IPS-20b (cell line): ENCODE measurements at regions not wholly inside any gene's neighbourhood (a gene's known extent, or its start where the extent isn't known, plus 50 kb on each side); places are given as distances from the start of the nearest gene placed in this dataset.
"Not testable (repeated sequence)": the region's sequence is repeated elsewhere in the genome, so short reads cannot be mapped to it uniquely, and the experiment has no call there.

ENCODE experiments used
- H3K27ac ChIP-seq: one replicate; pipeline ENCODE4 v1.5.1; 2013; ENCODE audit warnings: low read length
- H3K27me3 ChIP-seq: 2 replicates; pipeline ENCODE4 v1.6.1; 2013; ENCODE audit warnings: mild to moderate bottlenecking, low read length, inconsistent platforms; ENCODE audit not compliant: insufficient read depth
- H3K36me3 ChIP-seq: 2 replicates; pipeline ENCODE4 v1.6.1; 2013; ENCODE audit warnings: low read depth, mild to moderate bottlenecking, inconsistent platforms, low read length, moderate library complexity; ENCODE audit not compliant: insufficient read depth
- H3K4me1 ChIP-seq: 2 replicates; pipeline ENCODE4 v1.6.1; 2013; ENCODE audit warnings: mild to moderate bottlenecking, control low read depth, inconsistent platforms, low read length, moderate library complexity; ENCODE audit not compliant: insufficient read depth
- H3K4me3 ChIP-seq: 2 replicates; pipeline ENCODE4 v1.5.1; 2013; ENCODE audit warnings: mild to moderate bottlenecking, low read length, inconsistent platforms
- H3K9ac ChIP-seq: 2 replicates; pipeline ENCODE4 v1.6.1; 2013; ENCODE audit warnings: low read depth, mild to moderate bottlenecking, inconsistent platforms, low read length, moderate library complexity
- H3K9me3 ChIP-seq: 2 replicates; pipeline ENCODE4 v1.6.1; 2013; ENCODE audit warnings: mild to moderate bottlenecking, low read depth, low read length, inconsistent platforms; ENCODE audit not compliant: insufficient read depth

GRCh38 chr18:37854396-37854795 is 288.8 kb upstream of the CELF4 start:
- Histone ChIP-seq H3K9me3 (no peaks in the 10 kb centered on the region), H3K4me3 (no peak overlapping the region), H3K4me1 (no peaks in the 10 kb centered on the region), H3K9ac (no peak overlapping the region), H3K36me3 (no peaks in the 10 kb centered on the region), H3K27ac (no peak overlapping the region), H3K27me3 (no peaks in the 10 kb centered on the region)

- Histone ChIP-seq H3K27ac (no peak overlapping the region), H3K4me1 (no peaks in the 10 kb centered on the region), H3K36me3 (no peaks in the 10 kb centered on the region), H3K9me3 (no peaks in the 10 kb centered on the region), H3K4me3 (no peak overlapping the region), H3K9ac (no peak overlapping the region), H3K27me3 (no peaks in the 10 kb centered on the region)
Measured at GRCh38 chr18:37853706-37854105, 288.1 kb upstream of the CELF4 start.

GRCh38 chr18:37852464-37852863 is 286.9 kb upstream of the CELF4 start:
- Histone ChIP-seq H3K36me3 (no peaks in the 10 kb centered on the region), H3K27ac (no peak overlapping the region), H3K9ac (no peak overlapping the region), H3K4me1 (0 out of 2 replicates have a peak, but pooled peaks cover under 1% of the 10 kb centered on the region), H3K27me3 (no peaks in the 10 kb centered on the region), H3K4me3 (no peak overlapping the region), H3K9me3 (no peaks in the 10 kb centered on the region)

GRCh38 chr18:37847544-37847943 is 281.9 kb upstream of the CELF4 start:
- H3K9ac ChIP-seq = no peak overlapping the region
- no peaks in the 10 kb centered on the region for H3K9me3 ChIP-seq
- H3K27me3 ChIP-seq = no peaks in the 10 kb centered on the region
- H3K4me1 ChIP-seq = peaks cover 28% of the 10 kb centered on the region; the same call in 1 of the 2 replicates
- H3K36me3 ChIP-seq = no peaks in the 10 kb centered on the region
- no peak overlapping the region for H3K4me3 ChIP-seq
- no peak overlapping the region for H3K27ac ChIP-seq

GRCh38 chr18:37846996-37847395 is 281.4 kb upstream of the CELF4 start:
- Histone ChIP-seq H3K27ac (no peak overlapping the region), H3K27me3 (no peaks in the 10 kb centered on the region), H3K4me1 (peaks cover 28% of the 10 kb centered on the region; the same call in 1 of the 2 replicates), H3K36me3 (no peaks in the 10 kb centered on the region), H3K9ac (no peak overlapping the region), H3K4me3 (no peak overlapping the region), H3K9me3 (no peaks in the 10 kb centered on the region)

- Histone ChIP-seq H3K9ac (no peak overlapping the region; the same call in 1 of the 2 replicates), H3K27ac (no peak overlapping the region), H3K36me3 (no peaks in the 10 kb centered on the region), H3K4me3 (peak overlapping the region; percentile 10; the same call in 1 of the 2 replicates), H3K4me1 (peaks cover 28% of the 10 kb centered on the region; the same call in 1 of the 2 replicates), H3K27me3 (no peaks in the 10 kb centered on the region), H3K9me3 (no peaks in the 10 kb centered on the region)
Measured at GRCh38 chr18:37845498-37845897, 279.9 kb upstream of the CELF4 start.

GRCh38 chr18:37844209-37844970 is 278.8 kb upstream of the CELF4 start:
- Histone ChIP-seq H3K27me3 (no peaks in the 10 kb centered on the region), H3K4me1 (peaks cover 28% of the 10 kb centered on the region; the same call in 1 of the 2 replicates), H3K9me3 (no peaks in the 10 kb centered on the region), H3K27ac (no peak overlapping the region), H3K36me3 (no peaks in the 10 kb centered on the region), H3K9ac (no peak overlapping the region; the same call in 1 of the 2 replicates), H3K4me3 (no peak overlapping the region)

- H3K27me3 ChIP-seq = no peaks in the 10 kb centered on the region
- no peaks in the 10 kb centered on the region; the same call in 1 of the 2 replicates for H3K4me1 ChIP-seq
- peaks cover under 1% of the 10 kb centered on the region for H3K9me3 ChIP-seq
- no peak overlapping the region for H3K27ac ChIP-seq
- no peaks in the 10 kb centered on the region for H3K36me3 ChIP-seq
- H3K4me3 ChIP-seq = no peak overlapping the region
- H3K9ac ChIP-seq = no peak overlapping the region
Measured at GRCh38 chr18:37838083-37838482, 272.5 kb upstream of the CELF4 start.

GRCh38 chr18:37836071-37836970 is 270.7 kb upstream of the CELF4 start:
- Histone ChIP-seq H3K4me3 (no peak overlapping the region), H3K27ac (no peak overlapping the region), H3K36me3 (no peaks in the 10 kb centered on the region), H3K4me1 (no peaks in the 10 kb centered on the region; the same call in 1 of the 2 replicates), H3K9me3 (peaks cover 8% of the 10 kb centered on the region), H3K9ac (no peak overlapping the region), H3K27me3 (no peaks in the 10 kb centered on the region)

GRCh38 chr18:37832010-37832695 is 266.6 kb upstream of the CELF4 start:
- H3K4me3 ChIP-seq, H3K9me3 ChIP-seq, H3K27ac ChIP-seq, H3K36me3 ChIP-seq, H3K4me1 ChIP-seq, H3K9ac ChIP-seq, H3K27me3 ChIP-seq: not testable (repeated sequence)

GRCh38 chr18:37812961-37813360 is 247.4 kb upstream of the CELF4 start:
- Histone ChIP-seq H3K27ac (no peak overlapping the region), H3K36me3 (no peaks in the 10 kb centered on the region), H3K4me3 (no peak overlapping the region), H3K9me3 (no peaks in the 10 kb centered on the region), H3K27me3 (no peaks in the 10 kb centered on the region), H3K9ac (no peak overlapping the region), H3K4me1 (no peaks in the 10 kb centered on the region)
